ENCODE measurements at regions not wholly inside any gene's neighbourhood (a gene's known extent, or its start where the extent isn't known, plus 50 kb on each side); places are given as distances from the start of the nearest gene placed in this dataset.
"Not testable (repeated sequence)": the region's sequence is repeated elsewhere in the genome, so short reads cannot be mapped to it uniquely, and the experiment has no call there.

DNA sequence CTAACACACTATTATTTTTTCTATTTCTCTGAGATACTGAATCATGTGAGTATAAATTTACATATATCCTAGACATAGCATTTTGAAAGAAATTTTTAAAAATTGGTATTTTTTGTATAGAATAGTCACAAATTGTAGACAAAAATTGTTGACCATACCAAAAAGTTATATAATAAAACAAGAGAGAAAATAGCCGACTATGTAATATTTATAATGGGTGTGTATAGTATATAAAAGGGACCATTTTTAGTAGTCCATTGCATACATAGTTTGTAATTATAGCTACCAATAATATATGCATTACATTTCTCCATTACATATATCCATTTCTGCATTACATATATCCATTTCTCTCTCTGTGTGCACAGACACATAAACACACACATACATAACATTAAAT lies 590.2 kb downstream of the TMTC2 start:
- Mint-ChIP-seq H3K27ac (no peak overlapping the region), H3K9me3 (peaks cover 47% of the 10 kb centered on the region), H3K4me3 (no peak overlapping the region), H3K27me3 (ENCODE audit: insufficient read depth) (no peaks in the 10 kb centered on the region), H3K4me1 (ENCODE audit: low read depth) (no peaks in the 10 kb centered on the region), H3K36me3 (ENCODE audit: low read depth) (no peaks in the 10 kb centered on the region)
- TF ChIP-seq, protein P1, sequence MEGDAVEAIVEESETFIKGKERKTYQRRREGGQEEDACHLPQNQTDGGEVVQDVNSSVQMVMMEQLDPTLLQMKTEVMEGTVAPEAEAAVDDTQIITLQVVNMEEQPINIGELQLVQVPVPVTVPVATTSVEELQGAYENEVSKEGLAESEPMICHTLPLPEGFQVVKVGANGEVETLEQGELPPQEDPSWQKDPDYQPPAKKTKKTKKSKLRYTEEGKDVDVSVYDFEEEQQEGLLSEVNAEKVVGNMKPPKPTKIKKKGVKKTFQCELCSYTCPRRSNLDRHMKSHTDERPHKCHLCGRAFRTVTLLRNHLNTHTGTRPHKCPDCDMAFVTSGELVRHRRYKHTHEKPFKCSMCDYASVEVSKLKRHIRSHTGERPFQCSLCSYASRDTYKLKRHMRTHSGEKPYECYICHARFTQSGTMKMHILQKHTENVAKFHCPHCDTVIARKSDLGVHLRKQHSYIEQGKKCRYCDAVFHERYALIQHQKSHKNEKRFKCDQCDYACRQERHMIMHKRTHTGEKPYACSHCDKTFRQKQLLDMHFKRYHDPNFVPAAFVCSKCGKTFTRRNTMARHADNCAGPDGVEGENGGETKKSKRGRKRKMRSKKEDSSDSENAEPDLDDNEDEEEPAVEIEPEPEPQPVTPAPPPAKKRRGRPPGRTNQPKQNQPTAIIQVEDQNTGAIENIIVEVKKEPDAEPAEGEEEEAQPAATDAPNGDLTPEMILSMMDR (IDR thresholded peaks at IDR 0.05): no peak
- no peak for DNase-seq

GRCh38 chr12:83271201-83271600 lies 584.5 kb downstream of the TMTC2 start:
- DNase-seq: no peak
- H3K4me3 Mint-ChIP-seq: no peak overlapping the region
- H3K27me3 Mint-ChIP-seq (ENCODE audit: insufficient read depth): no peaks in the 10 kb centered on the region
- H3K9me3 Mint-ChIP-seq: peaks cover 70% of the 10 kb centered on the region
- H3K27ac Mint-ChIP-seq: no peak overlapping the region
- TF ChIP-seq, protein P1 (IDR thresholded peaks at IDR 0.05): no peak
- no peaks in the 10 kb centered on the region for H3K36me3 Mint-ChIP-seq (ENCODE audit: low read depth)
- H3K4me1 Mint-ChIP-seq (ENCODE audit: low read depth): no peaks in the 10 kb centered on the region

GRCh38 chr12:83265808-83266207 lies 579.1 kb downstream of the TMTC2 start:
- Mint-ChIP-seq H3K27me3 (ENCODE audit: insufficient read depth) (no peaks in the 10 kb centered on the region), H3K36me3 (ENCODE audit: low read depth) (no peaks in the 10 kb centered on the region), H3K9me3 (peaks cover 40% of the 10 kb centered on the region), H3K27ac (no peak overlapping the region), H3K4me3 (no peak overlapping the region), H3K4me1 (ENCODE audit: low read depth) (no peaks in the 10 kb centered on the region)
- DNase-seq: no peak
- TF ChIP-seq, protein P1 (IDR thresholded peaks at IDR 0.05): no peak

GRCh38 chr12:83261998-83262397 lies 575.3 kb downstream of the TMTC2 start:
- DNase-seq: no peak
- TF ChIP-seq, protein P1 (IDR thresholded peaks at IDR 0.05): no peak
- H3K4me3 Mint-ChIP-seq: no peak overlapping the region
- H3K27me3 Mint-ChIP-seq (ENCODE audit: insufficient read depth): no peaks in the 10 kb centered on the region
- H3K9me3 Mint-ChIP-seq: peaks cover 10% of the 10 kb centered on the region; the same call in 1 of the 2 replicates
- H3K36me3 Mint-ChIP-seq (ENCODE audit: low read depth): no peaks in the 10 kb centered on the region
- no peaks in the 10 kb centered on the region for H3K4me1 Mint-ChIP-seq (ENCODE audit: low read depth)
- H3K27ac Mint-ChIP-seq: no peak overlapping the region

- H3K27ac Mint-ChIP-seq; H3K4me3 Mint-ChIP-seq; DNase-seq; H3K36me3 Mint-ChIP-seq (ENCODE audit: low read depth); H3K4me1 Mint-ChIP-seq (ENCODE audit: low read depth); H3K27me3 Mint-ChIP-seq (ENCODE audit: insufficient read depth): not testable (repeated sequence)
- H3K9me3 Mint-ChIP-seq: peaks cover 21% of the 10 kb centered on the region
These were observed 573.4 kb downstream of the TMTC2 start for GRCh38 chr12:83260126-83260525.

GRCh38 chr12:83257726-83258125 lies 571.0 kb downstream of the TMTC2 start:
- Mint-ChIP-seq H3K27me3 (ENCODE audit: insufficient read depth) (no peaks in the 10 kb centered on the region), H3K36me3 (ENCODE audit: low read depth) (no peaks in the 10 kb centered on the region), H3K27ac (no peak overlapping the region), H3K4me3 (no peak overlapping the region), H3K4me1 (ENCODE audit: low read depth) (no peaks in the 10 kb centered on the region), H3K9me3 (peaks cover 39% of the 10 kb centered on the region)
- TF ChIP-seq, protein P1 (IDR thresholded peaks at IDR 0.05): no peak
- DNase-seq: no peak

Data from HFFc6 (cell line).